ENCODE measurements at regions not wholly inside any gene's neighbourhood (a gene's known extent, or its start where the extent isn't known, plus 50 kb on each side); places are given as distances from the start of the nearest gene placed in this dataset.

GRCh38 chrX:38856670-38857265 is 55.5 kb downstream of the MID1IP1 start:
- DNase-seq: no peak

- DNase-seq: no peak
Measured at GRCh38 chrX:38857736-38858523, 56.7 kb downstream of the MID1IP1 start.

GRCh38 chrX:38859602-38860001 is 58.3 kb downstream of the MID1IP1 start:
- DNase-seq: no peak

GRCh38 chrX:38860106-38861013 is 59.1 kb downstream of the MID1IP1 start:
- DNase-seq: no peak

- DNase-seq: no peak
Measured at GRCh38 chrX:38861489-38861888, 60.2 kb downstream of the MID1IP1 start.

GRCh38 chrX:38862100-38862499 is 60.8 kb downstream of the MID1IP1 start:
- DNase-seq: no peak

GRCh38 chrX:38864165-38864564 is 62.9 kb downstream of the MID1IP1 start:
- DNase-seq: no peak

GRCh38 chrX:38868321-38868720 is 67.1 kb downstream of the MID1IP1 start:
- no peak for DNase-seq

- peak; percentile 78 for DNase-seq
Measured at GRCh38 chrX:38868941-38869401, 67.7 kb downstream of the MID1IP1 start.

GRCh38 chrX:38870361-38870895 is 69.2 kb downstream of the MID1IP1 start:
- peak; percentile 52 for DNase-seq

GRCh38 chrX:38871129-38872029 is 70.1 kb downstream of the MID1IP1 start:
- DNase-seq: no peak

- no peak for DNase-seq
Measured at GRCh38 chrX:38877366-38877765, 76.1 kb downstream of the MID1IP1 start.

GRCh38 chrX:38878641-38879340 is 77.5 kb downstream of the MID1IP1 start:
- no peak for DNase-seq

GRCh38 chrX:38879631-38880220 is 78.5 kb downstream of the MID1IP1 start:
- no peak for DNase-seq

- no peak for DNase-seq
Measured at GRCh38 chrX:38880296-38880854, 79.1 kb downstream of the MID1IP1 start.

- DNase-seq: no peak
Measured at GRCh38 chrX:38881066-38881465, 79.8 kb downstream of the MID1IP1 start.

GRCh38 chrX:38881727-38882126 is 80.5 kb downstream of the MID1IP1 start:
- peak; percentile 49 for DNase-seq

- DNase-seq: no peak
Measured at GRCh38 chrX:38882894-38883626, 81.8 kb downstream of the MID1IP1 start.

- DNase-seq: no peak
Measured at GRCh38 chrX:38886112-38886511, 84.9 kb downstream of the MID1IP1 start.

- no peak for DNase-seq
Measured at GRCh38 chrX:38887222-38887621, 86.0 kb downstream of the MID1IP1 start.

All from inflammatory macrophage treated with lipopolysaccharide for 4 hours (primary cell).